Stimulated activated CD4-positive, alpha-beta T cell treated with anti-CD3 and anti-CD28 coated beads, Interleukin-4, amount 100 ng/mL, for 1 hour (primary cell): ENCODE measurements at regions not wholly inside any gene's neighbourhood (a gene's known extent, or its start where the extent isn't known, plus 50 kb on each side); places are given as distances from the start of the nearest gene placed in this dataset.
A peak's percentile ranks its signal among the peaks of the same experiment; 100 is the strongest.
"Not testable (repeated sequence)": the region's sequence is repeated elsewhere in the genome, so short reads cannot be mapped to it uniquely, and the experiment has no call there.

ENCODE experiments used
- DNase-seq: peaks from one replicate; pipeline ENCODE4 v3.0.0-alpha.2; 2020

DNA sequence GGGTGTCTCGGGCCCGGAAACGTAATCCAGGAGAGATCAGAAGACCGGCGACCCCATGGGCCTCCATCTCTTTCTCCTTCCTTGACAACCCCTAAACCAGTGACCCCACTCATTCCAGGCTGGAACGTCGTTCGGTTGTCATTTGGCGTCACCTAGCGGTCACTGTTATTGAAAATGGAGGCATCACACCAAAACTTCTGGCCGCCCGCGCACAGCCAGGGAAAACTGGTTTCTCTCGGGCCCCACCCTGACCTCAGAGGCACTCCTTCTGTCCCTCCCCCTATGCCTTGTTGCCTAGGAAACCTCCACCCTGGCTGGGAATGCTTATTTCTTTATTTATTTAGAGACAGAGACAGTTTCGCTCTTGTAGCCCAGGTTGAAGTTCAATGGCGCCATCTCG, 2327.3 kb upstream of the TPTE start:
- DNase-seq: not testable (repeated sequence)

DNA sequence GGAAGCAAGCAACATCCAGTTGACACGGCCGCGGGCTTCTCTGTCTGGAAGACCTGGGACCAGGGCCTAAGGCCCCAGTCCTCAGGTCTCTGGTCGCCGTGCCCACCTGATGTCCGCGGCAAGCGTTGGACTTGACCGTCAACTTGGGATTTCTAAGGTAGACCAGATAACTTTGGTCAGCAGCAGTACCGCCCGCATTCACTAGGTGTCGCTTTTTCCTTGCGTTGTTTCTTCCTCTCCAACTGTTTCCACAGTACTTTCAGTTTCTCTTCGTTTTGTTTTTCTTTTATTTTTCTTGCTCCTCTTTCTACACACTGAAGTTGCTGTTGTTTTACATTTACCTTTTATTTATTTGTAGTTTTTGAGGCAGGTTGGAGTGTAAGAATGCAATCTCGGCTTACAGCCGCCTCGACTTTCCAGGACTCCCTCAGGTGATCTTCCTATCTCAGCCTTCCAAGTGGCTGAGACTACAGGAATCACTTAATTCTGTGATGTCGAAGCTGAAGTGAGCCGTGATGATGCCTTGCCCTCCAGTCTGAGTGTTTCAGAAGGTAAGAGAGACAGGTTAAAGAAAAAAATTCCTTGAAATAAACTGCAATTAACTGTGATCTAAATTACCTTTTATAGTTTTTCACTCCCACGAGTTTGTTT, 2323.9 kb upstream of the TPTE start:
- not testable (repeated sequence) for DNase-seq

DNA sequence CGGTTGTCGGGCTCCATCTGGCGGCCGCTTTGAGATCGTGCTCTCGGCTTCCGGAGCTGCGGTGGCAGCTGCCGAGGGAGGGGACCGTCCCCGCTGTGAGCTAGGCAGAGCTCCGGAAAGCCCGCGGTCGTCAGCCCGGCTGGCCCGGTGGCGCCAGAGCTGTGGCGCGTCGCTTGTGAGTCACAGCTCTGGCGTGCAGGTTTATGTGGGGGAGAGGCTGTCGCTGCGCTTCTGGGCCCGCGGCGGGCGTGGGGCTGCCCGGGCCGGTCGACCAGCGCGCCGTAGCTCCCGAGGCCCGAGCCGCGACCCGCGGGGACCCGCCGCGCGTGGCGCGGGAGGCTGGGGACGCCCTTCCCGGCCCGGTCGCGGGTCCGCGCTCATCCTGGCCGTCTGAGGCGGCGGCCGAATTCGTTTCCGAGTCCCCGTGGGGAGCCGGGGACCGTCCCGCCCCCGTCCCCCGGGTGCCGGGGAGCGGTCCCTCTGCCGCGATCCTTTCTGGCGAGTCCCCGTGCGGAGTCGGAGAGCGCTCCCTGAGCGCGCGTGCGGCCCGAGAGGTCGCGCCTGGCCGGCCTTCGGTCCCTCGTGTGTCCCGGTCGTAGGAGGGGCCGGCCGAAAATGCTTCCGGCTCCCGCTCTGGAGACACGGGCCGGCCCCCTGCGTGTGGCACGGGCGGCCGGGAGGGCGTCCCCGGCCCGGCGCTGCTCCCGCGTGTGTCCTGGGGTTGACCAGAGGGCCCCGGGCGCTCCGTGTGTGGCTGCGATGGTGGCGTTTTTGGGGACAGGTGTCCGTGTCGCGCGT, 2316.1 kb upstream of the TPTE start:
- DNase-seq: not testable (repeated sequence)

DNA sequence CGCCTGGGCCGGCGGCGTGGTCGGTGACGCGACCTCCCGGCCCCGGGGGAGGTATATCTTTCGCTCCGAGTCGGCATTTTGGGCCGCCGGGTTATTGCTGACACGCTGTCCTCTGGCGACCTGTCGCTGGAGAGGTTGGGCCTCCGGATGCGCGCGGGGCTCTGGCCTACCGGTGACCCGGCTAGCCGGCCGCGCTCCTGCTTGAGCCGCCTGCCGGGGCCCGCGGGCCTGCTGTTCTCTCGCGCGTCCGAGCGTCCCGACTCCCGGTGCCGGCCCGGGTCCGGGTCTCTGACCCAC, 2315.5 kb upstream of the TPTE start:
- not testable (repeated sequence) for DNase-seq

DNA sequence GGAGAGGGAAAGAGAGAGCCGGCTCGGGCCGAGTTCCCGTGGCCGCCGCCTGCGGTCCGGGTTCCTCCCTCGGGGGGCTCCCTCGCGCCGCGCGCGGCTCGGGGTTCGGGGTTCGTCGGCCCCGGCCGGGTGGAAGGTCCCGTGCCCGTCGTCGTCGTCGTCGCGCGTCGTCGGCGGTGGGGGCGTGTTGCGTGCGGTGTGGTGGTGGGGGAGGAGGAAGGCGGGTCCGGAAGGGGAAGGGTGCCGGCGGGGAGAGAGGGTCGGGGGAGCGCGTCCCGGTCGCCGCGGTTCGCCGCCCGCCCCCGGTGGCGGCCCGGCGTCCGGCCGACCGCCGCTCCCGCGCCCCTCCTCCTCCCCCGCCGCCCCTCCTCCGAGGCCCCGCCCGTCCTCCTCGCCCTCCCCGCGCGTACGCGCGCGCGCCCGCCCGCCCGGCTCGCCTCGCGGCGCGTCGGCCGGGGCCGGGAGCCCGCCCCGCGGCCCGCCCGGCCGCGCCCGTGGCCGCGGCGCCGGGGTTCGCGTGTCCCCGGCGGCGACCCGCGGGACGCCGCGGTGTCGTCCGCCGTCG, 2308.3 kb upstream of the TPTE start:
- DNase-seq: peak; percentile 81

DNA sequence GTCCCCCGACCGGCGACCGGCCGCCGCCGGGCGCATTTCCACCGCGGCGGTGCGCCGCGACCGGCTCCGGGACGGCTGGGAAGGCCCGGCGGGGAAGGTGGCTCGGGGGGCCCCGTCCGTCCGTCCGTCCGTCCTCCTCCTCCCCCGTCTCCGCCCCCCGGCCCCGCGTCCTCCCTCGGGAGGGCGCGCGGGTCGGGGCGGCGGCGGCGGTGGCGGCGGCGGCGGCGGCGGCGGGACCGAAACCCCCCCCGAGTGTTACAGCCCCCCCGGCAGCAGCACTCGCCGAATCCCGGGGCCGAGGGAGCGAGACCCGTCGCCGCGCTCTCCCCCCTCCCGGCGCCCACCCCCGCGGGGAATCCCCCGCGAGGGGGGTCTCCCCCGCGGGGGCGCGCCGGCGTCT, 2306.8 kb upstream of the TPTE start:
- DNase-seq: not testable (repeated sequence)

DNA sequence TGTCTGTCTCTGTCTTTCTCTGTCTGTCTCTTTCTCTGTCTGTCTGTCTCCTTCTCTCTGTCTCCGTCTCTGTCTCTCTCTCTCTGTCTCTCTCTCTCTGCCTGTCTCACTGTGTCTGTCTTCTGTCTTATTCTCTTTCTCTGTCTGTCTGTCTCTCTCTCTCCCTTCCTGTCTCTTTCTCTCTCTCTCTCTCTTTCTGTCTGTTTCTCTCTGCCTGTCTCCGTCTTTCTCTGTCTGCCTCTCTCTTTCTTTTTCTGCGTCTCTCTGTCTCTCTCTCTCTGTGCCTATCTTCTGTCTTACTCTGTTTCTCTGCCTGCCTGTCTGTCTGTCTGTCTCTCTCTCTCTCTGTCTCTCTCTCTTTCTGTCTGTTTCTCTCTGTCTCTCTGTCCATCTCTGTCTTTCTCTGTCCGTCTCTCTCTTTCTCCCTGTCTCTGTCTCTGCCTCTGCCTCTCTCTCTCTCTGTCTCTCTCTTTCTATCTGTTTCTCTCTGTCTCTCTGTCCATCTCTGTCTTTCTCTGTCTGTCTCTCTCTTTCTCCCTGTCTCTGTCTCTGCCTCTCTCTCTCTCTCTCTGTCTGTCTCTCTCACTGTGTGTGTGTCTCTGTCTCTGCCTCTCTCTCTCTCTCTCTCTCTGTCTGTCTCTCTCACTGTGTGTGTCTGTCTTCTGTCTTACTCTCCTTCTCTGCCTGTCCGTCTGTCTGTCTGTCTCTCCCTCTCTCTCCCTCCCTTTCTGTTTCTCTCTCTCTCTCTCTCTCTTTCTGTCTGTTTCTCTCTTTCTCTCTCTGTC, 2291.8 kb upstream of the TPTE start:
- not testable (repeated sequence) for DNase-seq

DNA sequence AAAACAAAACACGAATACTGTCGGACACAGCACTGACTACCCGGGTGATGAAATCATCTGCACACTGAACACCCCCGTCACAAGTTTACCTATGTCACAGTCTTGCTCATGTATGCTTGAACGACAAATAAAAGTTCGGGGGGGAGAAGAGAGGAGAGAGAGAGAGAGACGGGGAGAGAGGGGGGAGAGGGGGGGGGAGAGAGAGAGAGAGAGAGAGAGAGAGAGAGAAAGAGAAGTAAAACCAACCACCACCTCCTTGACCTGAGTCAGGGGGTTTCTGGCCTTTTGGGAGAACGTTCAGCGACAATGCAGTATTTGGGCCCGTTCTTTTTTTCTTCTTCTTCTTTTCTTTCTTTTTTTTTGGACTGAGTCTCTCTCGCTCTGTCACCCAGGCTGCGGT, 2290.1 kb upstream of the TPTE start:
- not testable (repeated sequence) for DNase-seq

DNA sequence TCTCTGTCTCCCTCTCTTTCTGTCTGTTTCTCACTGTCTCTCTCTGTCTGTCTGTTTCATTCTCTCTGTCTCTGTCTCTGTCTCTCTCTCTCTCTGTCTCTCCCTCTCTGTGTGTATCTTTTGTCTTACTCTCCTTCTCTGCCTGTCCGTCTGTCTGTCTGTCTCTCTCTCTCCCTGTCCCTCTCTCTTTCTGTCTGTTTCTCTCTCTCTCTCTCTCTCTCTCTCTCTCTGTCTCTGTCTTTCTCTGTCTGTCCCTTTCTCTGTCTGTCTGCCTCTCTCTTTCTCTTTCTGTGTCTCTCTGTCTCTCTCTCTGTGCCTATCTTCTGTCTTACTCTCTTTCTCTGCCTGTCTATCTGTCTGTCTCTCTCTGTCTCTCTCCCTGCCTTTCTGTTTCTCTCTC, 2288.4 kb upstream of the TPTE start:
- not testable (repeated sequence) for DNase-seq

DNA sequence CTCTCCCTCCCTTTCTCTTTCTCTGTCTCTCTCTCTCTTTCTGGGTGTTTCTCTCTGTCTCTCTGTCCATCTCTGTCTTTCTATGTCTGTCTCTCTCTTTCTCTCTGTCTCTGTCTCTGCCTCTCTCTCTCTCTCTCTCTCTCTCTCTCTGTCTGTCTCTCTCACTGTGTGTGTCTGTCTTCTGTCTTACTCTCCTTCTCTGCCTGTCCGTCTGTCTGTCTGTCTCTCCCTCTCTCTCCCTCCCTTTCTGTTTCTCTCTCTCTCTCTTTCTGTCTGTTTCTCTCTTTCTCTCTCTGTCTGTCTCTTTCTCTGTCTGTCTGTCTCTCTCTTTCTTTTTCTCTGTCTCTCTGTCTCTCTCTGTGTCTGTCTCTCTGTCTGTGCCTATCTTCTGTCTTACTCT, 2287.3 kb upstream of the TPTE start:
- DNase-seq: not testable (repeated sequence)

DNA sequence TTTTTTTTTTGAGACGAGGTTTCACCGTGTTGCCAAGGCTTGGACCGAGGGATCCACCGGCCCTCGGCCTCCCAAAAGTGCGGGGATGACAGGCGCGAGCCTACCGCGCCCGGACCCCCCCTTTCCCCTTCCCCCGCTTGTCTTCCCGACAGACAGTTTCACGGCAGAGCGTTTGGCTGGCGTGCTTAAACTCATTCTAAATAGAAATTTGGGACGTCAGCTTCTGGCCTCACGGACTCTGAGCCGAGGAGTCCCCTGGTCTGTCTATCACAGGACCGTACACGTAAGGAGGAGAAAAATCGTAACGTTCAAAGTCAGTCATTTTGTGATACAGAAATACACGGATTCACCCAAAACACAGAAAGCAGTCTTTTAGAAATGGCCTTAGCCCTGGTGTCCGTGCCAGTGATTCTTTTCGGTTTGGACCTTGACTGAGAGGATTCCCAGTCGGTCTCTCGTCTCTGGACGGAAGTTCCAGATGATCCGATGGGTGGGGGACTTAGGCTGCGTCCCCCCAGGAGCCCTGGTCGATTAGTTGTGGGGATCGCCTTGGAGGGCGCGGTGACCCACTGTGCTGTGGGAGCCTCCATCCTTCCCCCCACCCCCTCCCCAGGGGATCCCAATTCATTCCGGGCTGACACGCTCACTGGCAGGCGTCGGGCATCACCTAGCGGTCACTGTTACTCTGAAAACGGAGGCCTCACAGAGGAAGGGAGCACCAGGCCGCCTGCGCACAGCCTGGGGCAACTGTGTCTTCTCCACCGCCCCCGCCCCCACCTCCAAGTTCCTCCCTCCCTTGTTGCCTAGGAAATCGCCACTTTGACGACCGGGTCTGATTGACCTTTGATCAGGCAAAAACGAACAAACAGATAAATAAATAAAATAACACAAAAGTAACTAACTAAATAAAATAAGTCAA, 2276.4 kb upstream of the TPTE start:
- not testable (repeated sequence) for DNase-seq

DNA sequence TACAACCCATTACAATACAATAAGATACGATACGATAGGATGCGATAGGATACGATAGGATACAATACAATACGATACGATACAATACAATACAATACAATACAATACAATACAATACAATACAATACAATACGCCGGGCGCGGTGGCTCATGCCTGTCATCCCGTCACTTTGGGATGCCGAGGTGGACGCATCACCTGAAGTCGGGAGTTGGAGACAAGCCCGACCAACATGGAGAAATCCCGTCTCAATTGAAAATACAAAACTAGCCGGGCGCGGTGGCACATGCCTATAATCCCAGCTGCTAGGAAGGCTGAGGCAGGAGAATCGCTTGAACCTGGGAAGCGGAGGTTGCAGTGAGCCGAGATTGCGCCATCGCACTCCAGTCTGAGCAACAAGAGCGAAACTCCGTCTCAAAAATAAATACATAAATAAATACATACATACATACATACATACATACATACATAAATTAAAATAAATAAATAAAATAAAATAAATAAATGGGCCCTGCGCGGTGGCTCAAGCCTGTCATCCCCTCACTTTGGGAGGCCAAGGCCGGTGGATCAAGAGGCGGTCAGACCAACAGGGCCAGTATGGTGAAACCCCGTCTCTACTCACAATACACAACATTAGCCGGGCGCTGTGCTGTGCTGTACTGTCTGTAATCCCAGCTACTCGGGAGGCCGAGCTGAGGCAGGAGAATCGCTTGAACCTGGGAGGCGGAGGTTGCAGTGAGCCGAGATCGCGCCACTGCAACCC, 2275.6 kb upstream of the TPTE start:
- DNase-seq: not testable (repeated sequence)

DNA sequence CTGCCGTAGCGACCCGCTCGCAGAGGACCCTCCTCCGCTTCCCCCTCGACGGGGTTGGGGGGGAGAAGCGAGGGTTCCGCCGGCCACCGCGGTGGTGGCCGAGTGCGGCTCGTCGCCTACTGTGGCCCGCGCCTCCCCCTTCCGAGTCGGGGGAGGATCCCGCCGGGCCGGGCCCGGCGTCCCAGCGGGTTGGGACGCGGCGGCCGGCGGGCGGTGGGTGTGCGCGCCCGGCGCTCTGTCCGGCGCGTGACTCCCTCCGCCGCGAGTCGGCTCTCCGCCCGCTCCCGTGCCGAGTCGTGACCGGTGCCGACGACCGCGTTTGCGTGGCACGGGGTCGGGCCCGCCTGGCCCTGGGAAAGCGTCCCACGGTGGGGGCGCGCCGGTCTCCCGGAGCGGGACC, 2269.7 kb upstream of the TPTE start:
- DNase-seq: not testable (repeated sequence)

DNA sequence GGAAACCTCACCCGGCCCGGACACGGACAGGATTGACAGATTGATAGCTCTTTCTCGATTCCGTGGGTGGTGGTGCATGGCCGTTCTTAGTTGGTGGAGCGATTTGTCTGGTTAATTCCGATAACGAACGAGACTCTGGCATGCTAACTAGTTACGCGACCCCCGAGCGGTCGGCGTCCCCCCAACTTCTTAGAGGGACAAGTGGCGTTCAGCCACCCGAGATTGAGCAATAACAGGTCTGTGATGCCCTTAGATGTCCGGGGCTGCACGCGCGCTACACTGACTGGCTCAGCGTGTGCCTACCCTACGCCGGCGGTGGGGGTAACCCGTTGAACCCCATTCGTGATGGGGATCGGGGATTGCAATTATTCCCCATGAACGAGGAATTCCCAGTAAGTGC, 2266.3 kb upstream of the TPTE start:
- DNase-seq: peak; percentile 0

DNA sequence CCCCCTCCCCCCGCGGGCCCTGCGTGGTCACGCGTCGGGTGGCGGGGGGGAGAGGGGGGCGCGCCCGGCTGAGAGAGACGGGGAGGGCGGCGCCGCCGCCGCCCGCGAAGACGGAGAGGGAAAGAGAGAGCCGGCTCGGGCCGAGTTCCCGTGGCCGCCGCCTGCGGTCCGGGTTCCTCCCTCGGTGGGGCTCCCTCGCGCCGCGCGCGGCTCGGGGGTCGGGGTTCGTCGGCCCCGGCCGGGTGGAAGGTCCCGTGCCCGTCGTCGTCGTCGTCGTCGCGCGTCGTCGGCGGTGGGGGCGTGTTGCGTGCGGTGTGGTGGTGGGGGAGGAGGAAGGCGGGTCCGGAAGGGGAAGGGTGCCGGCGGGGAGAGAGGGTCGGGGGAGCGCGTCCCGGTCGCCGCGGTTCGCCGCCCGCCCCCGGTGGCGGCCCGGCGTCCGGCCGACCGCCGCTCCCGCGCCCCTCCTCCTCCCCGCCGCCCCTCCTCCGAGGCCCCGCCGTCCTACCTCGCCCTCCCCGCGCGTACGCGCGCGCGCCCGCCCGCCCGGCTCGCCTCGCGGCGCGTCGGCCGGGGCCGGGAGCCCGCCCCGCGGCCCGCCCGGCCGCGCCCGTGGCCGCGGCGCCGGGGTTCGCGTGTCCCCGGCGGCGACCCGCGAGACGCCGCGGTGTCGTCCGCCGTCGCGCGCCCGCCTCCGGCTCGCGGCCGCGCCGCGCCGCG, 2264.1 kb upstream of the TPTE start:
- peak; percentile 2 for DNase-seq

DNA sequence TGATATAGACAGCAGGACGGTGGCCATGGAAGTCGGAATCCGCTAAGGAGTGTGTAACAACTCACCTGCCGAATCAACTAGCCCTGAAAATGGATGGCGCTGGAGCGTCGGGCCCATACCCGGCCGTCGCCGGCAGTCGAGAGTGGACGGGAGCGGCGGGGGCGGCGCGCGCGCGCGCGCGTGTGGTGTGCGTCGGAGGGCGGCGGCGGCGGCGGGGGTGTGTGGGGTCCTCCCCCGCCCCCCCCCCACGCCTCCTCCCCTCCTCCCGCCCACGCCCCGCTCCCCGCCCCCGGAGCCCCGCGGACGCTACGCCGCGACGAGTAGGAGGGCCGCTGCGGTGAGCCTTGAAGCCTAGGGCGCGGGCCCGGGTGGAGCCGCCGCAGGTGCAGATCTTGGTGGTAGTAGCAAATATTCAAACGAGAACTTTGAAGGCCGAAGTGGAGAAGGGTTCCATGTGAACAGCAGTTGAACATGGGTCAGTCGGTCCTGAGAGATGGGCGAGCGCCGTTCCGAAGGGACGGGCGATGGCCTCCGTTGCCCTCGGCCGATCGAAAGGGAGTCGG, 2261.2 kb upstream of the TPTE start:
- not testable (repeated sequence) for DNase-seq
